ENCODE measurements at regions not wholly inside any gene's neighbourhood (a gene's known extent, or its start where the extent isn't known, plus 50 kb on each side); places are given as distances from the start of the nearest gene placed in this dataset.

GRCh38 chr10:47058032-47058702 is 146.9 kb downstream of the PTPN20 start:
- TF ChIP-seq NFRKB (IDR thresholded peaks at IDR 0.05): no peak
- TF ChIP-seq FOXM1 (IDR thresholded peaks at IDR 0.05; ENCODE audit: borderline replicate concordance): no peak
- TF ChIP-seq SP1 (IDR thresholded peaks at IDR 0.05): no peak
- no peak for TF ChIP-seq L3MBTL2 (conservative IDR thresholded peaks at IDR 0.05)
- TF ChIP-seq ELF4 (IDR thresholded peaks at IDR 0.05): no peak
- no peak for TF ChIP-seq CTBP1 (IDR thresholded peaks at IDR 0.05; ENCODE audit: borderline replicate concordance)

All from HEK293T (cell line).